ENCODE measurements at regions not wholly inside any gene's neighbourhood (a gene's known extent, or its start where the extent isn't known, plus 50 kb on each side); places are given as distances from the start of the nearest gene placed in this dataset.

DNA sequence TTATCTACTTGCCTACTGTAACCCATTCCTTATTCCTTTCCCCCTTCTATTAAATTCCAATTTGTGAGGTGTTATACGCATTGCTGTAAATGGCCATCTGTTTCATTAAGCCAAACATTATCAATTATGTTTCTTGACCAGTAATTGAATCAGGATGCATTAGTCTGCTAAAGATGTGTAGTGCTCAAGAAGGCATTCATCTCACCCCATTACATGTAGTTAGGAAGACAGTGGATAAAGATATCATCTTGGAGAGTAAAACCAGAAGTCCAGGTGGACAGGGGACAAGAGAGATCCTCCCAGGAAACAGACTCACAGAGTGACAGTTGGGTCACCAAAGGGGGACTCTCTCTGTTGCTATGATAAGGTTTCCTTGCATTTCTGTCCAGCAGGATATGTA lies 73.3 kb upstream of the FAM98A start:
- TF ChIP-seq, protein P1, sequence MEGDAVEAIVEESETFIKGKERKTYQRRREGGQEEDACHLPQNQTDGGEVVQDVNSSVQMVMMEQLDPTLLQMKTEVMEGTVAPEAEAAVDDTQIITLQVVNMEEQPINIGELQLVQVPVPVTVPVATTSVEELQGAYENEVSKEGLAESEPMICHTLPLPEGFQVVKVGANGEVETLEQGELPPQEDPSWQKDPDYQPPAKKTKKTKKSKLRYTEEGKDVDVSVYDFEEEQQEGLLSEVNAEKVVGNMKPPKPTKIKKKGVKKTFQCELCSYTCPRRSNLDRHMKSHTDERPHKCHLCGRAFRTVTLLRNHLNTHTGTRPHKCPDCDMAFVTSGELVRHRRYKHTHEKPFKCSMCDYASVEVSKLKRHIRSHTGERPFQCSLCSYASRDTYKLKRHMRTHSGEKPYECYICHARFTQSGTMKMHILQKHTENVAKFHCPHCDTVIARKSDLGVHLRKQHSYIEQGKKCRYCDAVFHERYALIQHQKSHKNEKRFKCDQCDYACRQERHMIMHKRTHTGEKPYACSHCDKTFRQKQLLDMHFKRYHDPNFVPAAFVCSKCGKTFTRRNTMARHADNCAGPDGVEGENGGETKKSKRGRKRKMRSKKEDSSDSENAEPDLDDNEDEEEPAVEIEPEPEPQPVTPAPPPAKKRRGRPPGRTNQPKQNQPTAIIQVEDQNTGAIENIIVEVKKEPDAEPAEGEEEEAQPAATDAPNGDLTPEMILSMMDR (conservative IDR thresholded peaks at IDR 0.05): no peak
- TF ChIP-seq EZH2 (IDR thresholded peaks at IDR 0.05; ENCODE audit: low read depth): no peak

All from PC-9 (cell line).